ENCODE measurements at regions not wholly inside any gene's neighbourhood (a gene's known extent, or its start where the extent isn't known, plus 50 kb on each side); places are given as distances from the start of the nearest gene placed in this dataset.

DNA sequence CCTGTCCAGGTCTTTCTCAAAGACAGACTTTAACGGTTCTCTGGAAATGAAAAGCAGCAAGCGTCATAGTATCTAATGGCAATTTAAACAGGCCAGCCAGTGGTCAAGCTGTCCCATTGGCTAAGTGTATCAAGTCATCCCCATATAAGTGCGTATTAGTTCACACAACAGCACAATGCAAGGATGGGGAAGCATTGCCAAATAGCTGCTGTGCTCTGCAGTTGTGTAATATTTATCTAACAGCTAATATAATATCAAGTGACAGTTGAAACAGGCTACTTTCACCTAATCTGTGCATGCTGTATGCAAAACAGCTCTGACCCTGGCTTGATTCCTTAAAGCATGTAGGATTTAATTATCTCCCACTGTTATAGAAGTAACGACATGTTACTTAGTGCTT lies 134.8 kb upstream of the PPARGC1A start:
- H3K36me3 Mint-ChIP-seq: no peaks in the 10 kb centered on the region
- Histone ChIP-seq H4K20me1 (ENCODE audit: insufficient read depth, low read length) (no peaks in the 10 kb centered on the region), H3K27me3 (ENCODE audit: control insufficient read depth in 2 of 2, insufficient read depth in 2 of 2, low read length in 2 of 2) (no peaks in the 10 kb centered on the region), H3K9ac (ENCODE audit: insufficient read depth, low read length, poor library complexity, severe bottlenecking) (no peak overlapping the region), H3K9me3 (replicated peaks in 1 of 2; ENCODE audit: control insufficient read depth in 1 of 2, insufficient read depth in 1 of 2, low read length in 2 of 2) (no peaks in the 10 kb centered on the region), H3K36me3 (replicated peaks in 1 of 2; ENCODE audit: control insufficient read depth in 1 of 2, insufficient read depth in 2 of 2, low read length in 2 of 2) (no peaks in the 10 kb centered on the region), H3K4me3 (replicated peaks in 1 of 3; ENCODE audit: low read depth in 2 of 3, low read length in 3 of 3) (no peak overlapping the region), H3K79me2 (ENCODE audit: insufficient read depth, low read length) (no peaks in the 10 kb centered on the region), H3K27ac (ENCODE audit: low read depth in 1 of 2, low read length in 2 of 2) (no peak overlapping the region), H3K4me2 (replicated peaks; ENCODE audit: extremely low read depth, low read length, poor library complexity, severe bottlenecking) (no peak overlapping the region), H2AFZ (ENCODE audit: insufficient read depth, low read depth, low read length, poor library complexity, severe bottlenecking) (no peak overlapping the region), H3K4me1 (ENCODE audit: control insufficient read depth in 1 of 2, insufficient read depth in 2 of 2, low read length in 2 of 2) (no peaks in the 10 kb centered on the region)
- peaks cover 0 to 2% (median 2%) of the 10 kb centered on the region in 3 donors for H3K27me3 Mint-ChIP-seq (ENCODE audit: low read depth in 3 of 3)
- intact Hi-C loops (cut with micrococcal nuclease): no loop called here
- H3K4me3 Mint-ChIP-seq: no peak overlapping the region
- no peaks in the 10 kb centered on the region for H3K4me1 Mint-ChIP-seq
- peaks cover 0 to 2% (median 0%) of the 10 kb centered on the region in 7 donors for H3K9me3 Mint-ChIP-seq
- H3K27ac Mint-ChIP-seq: no peak overlapping the region
- TF ChIP-seq, protein P1, sequence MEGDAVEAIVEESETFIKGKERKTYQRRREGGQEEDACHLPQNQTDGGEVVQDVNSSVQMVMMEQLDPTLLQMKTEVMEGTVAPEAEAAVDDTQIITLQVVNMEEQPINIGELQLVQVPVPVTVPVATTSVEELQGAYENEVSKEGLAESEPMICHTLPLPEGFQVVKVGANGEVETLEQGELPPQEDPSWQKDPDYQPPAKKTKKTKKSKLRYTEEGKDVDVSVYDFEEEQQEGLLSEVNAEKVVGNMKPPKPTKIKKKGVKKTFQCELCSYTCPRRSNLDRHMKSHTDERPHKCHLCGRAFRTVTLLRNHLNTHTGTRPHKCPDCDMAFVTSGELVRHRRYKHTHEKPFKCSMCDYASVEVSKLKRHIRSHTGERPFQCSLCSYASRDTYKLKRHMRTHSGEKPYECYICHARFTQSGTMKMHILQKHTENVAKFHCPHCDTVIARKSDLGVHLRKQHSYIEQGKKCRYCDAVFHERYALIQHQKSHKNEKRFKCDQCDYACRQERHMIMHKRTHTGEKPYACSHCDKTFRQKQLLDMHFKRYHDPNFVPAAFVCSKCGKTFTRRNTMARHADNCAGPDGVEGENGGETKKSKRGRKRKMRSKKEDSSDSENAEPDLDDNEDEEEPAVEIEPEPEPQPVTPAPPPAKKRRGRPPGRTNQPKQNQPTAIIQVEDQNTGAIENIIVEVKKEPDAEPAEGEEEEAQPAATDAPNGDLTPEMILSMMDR (IDR thresholded peaks at IDR 0.05): no peak
- 100% methylated on average over 1 of the region's 4 CpGs for WGBS (ENCODE audit: insufficient coverage)
- no peak for DNase-seq

DNA sequence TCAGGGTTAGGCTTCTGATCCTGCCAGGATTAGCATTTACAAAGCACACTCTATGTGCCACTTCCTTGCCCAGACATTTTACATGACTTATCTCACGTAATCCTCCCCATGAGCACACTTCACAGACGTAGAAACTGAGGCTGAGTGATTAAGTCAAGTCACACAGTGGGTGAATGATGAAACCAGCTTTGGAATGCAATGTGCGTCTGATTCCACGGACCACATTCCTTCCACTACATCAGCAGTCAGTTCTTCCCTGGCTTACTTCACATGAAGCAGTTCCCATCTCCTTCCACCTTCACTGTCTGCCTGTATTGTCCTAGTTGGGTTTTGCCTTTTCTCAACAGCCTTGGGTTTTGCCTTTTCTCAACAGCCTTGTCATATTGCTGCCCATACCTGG lies 134.3 kb upstream of the PPARGC1A start:
- no peaks in the 10 kb centered on the region for H3K79me2 ChIP-seq (ENCODE audit: insufficient read depth, low read length)
- no peak overlapping the region for H3K4me2 ChIP-seq (replicated peaks; ENCODE audit: extremely low read depth, low read length, poor library complexity, severe bottlenecking)
- H3K9me3 ChIP-seq (replicated peaks in 1 of 2; ENCODE audit: control insufficient read depth in 1 of 2, insufficient read depth in 1 of 2, low read length in 2 of 2): no peaks in the 10 kb centered on the region
- Mint-ChIP-seq H3K36me3 (no peaks in the 10 kb centered on the region), H3K4me3 (no peak overlapping the region), H3K27me3 (ENCODE audit: low read depth in 3 of 3) (peaks cover 0 to 2% (median 2%) of the 10 kb centered on the region in 3 donors), H3K4me1 (no peaks in the 10 kb centered on the region), H3K9me3 (peaks cover 0 to 2% (median 0%) of the 10 kb centered on the region in 7 donors), H3K27ac (no peak overlapping the region)
- TF ChIP-seq, protein P1 (IDR thresholded peaks at IDR 0.05): no peak
- no peak for DNase-seq
- H3K9ac ChIP-seq (ENCODE audit: insufficient read depth, low read length, poor library complexity, severe bottlenecking): no peak overlapping the region
- no peak overlapping the region for H3K4me3 ChIP-seq (replicated peaks in 1 of 3; ENCODE audit: low read depth in 2 of 3, low read length in 3 of 3)
- no peaks in the 10 kb centered on the region for H4K20me1 ChIP-seq (ENCODE audit: insufficient read depth, low read length)
- H3K27ac ChIP-seq (ENCODE audit: low read depth in 1 of 2, low read length in 2 of 2): no peak overlapping the region
- no peaks in the 10 kb centered on the region for H3K36me3 ChIP-seq (replicated peaks in 1 of 2; ENCODE audit: control insufficient read depth in 1 of 2, insufficient read depth in 2 of 2, low read length in 2 of 2)
- no peak overlapping the region for H2AFZ ChIP-seq (ENCODE audit: insufficient read depth, low read depth, low read length, poor library complexity, severe bottlenecking)
- H3K27me3 ChIP-seq (ENCODE audit: control insufficient read depth in 2 of 2, insufficient read depth in 2 of 2, low read length in 2 of 2): no peaks in the 10 kb centered on the region
- no peaks in the 10 kb centered on the region for H3K4me1 ChIP-seq (ENCODE audit: control insufficient read depth in 1 of 2, insufficient read depth in 2 of 2, low read length in 2 of 2)
- intact Hi-C loops (cut with micrococcal nuclease): no loop called here
- WGBS (ENCODE audit: insufficient coverage): 92% methylated on average over 2 of the region's 4 CpGs

Measured in CD14-positive monocyte (primary cell).